HG03342 (cell line): ENCODE measurements at regions not wholly inside any gene's neighbourhood (a gene's known extent, or its start where the extent isn't known, plus 50 kb on each side); places are given as distances from the start of the nearest gene placed in this dataset.

Experiments used
- ATAC-seq: cut with Tn5 transposase; IDR thresholded peaks from one replicate; pipeline ENCODE4 v1.9.1; 2021; ENCODE audit warnings: mild to moderate bottlenecking, moderate library complexity; ENCODE audit not compliant: unreplicated experiment

- ATAC-seq, result no peak
Observed at GRCh38 chr12:58815235-58815634, 105.1 kb downstream of the LRIG3 start.

- no peak for ATAC-seq
Observed at GRCh38 chr12:58818546-58818945, 101.8 kb downstream of the LRIG3 start.

- ATAC-seq, result no peak
Observed at GRCh38 chr12:58819345-58819744, 101.0 kb downstream of the LRIG3 start.

GRCh38 chr12:58819985-58820384 is 100.3 kb downstream of the LRIG3 start:
- no peak for ATAC-seq
